ENCODE measurements at regions not wholly inside any gene's neighbourhood (a gene's known extent, or its start where the extent isn't known, plus 50 kb on each side); places are given as distances from the start of the nearest gene placed in this dataset.
"Not testable (repeated sequence)": the region's sequence is repeated elsewhere in the genome, so short reads cannot be mapped to it uniquely, and the experiment has no call there.

DNA sequence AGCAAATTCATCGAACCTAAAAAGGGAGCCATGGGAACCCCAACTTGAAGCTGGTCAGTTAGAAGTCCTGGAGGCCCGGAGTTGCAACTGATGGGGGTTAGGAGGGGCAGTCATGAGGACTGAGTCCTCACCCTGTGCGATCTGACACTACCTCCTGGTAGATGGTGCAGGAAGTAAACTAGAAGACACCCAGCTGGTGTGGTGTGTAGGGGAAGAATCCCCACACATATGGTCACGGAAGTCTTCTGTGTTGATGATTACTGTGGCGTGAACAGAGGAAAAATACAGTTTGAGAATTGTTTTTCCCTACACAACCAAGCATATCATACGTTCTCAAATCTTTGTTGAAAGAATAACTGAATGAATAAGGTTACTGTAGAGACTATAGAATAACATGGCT, 164.6 kb upstream of the KCTD7 start:
- H3K27me3 ChIP-seq (ENCODE audit: control insufficient read depth in 1 of 2, insufficient read depth in 2 of 2, low read length in 1 of 2) = no peaks in the 10 kb centered on the region
- H3K4me3 ChIP-seq (ENCODE audit: low read length in 2 of 2) = no peak overlapping the region
- ATAC-seq (ENCODE audit: low FRiP score) (no peak), DNase-seq (no peak)
- no peaks in the 10 kb centered on the region for H3K4me1 ChIP-seq (ENCODE audit: control insufficient read depth in 1 of 2, insufficient read depth in 2 of 2, low read length in 2 of 2)
- no peaks in the 10 kb centered on the region for H3K9me3 ChIP-seq (ENCODE audit: control insufficient read depth, low read length)
- intact Hi-C loops (cut with DNase I) = no loop called here
- H3K27ac ChIP-seq (ENCODE audit: low read depth in 1 of 2, low read length in 2 of 2) = no peak overlapping the region
- 95 to 99% methylated on average over 6 of the region's 6 CpGs for WGBS, 2 donors
- no peaks in the 10 kb centered on the region for H3K36me3 ChIP-seq (ENCODE audit: control insufficient read depth in 1 of 2, insufficient read depth in 2 of 2, low read length in 1 of 2)

DNA sequence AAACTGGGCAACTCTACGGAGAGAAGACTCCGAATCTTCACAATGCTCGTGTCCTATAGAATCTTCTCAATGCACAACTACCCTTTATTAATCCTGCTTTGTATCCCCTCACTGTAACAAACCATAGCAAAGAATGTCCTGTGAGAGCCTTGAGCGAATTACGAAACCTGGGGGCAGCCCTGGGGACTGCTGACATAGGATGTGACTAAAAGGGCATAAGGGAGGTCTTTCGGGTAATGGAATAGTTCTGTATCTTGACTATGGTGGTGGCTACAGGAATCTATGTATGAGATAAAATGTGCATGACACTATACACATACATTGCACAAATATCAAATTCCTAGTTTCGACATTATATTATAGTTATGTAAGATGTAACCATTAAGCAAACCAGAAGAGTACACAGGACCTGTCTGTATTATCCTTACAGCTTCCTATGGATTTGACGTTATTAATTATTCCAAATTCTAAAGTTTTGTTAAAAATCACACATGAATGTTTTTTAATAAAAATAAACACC, 162.5 kb upstream of the KCTD7 start:
- intact Hi-C loops (cut with DNase I) = no loop called here
- H3K27me3 ChIP-seq (ENCODE audit: control insufficient read depth in 1 of 2, insufficient read depth in 2 of 2, low read length in 1 of 2) = no peaks in the 10 kb centered on the region
- H3K4me3 ChIP-seq (ENCODE audit: low read length in 2 of 2) = no peak overlapping the region
- no peaks in the 10 kb centered on the region for H3K9me3 ChIP-seq (ENCODE audit: control insufficient read depth, low read length)
- ATAC-seq (ENCODE audit: low FRiP score) = no peak
- DNase-seq = no peak
- no peaks in the 10 kb centered on the region for H3K36me3 ChIP-seq (ENCODE audit: control insufficient read depth in 1 of 2, insufficient read depth in 2 of 2, low read length in 1 of 2)
- no peaks in the 10 kb centered on the region for H3K4me1 ChIP-seq (ENCODE audit: control insufficient read depth in 1 of 2, insufficient read depth in 2 of 2, low read length in 2 of 2)
- WGBS, 2 donors = 95 to 96% methylated on average over 8 of the region's 8 CpGs
- H3K27ac ChIP-seq (ENCODE audit: low read depth in 1 of 2, low read length in 2 of 2) = no peak overlapping the region

DNA sequence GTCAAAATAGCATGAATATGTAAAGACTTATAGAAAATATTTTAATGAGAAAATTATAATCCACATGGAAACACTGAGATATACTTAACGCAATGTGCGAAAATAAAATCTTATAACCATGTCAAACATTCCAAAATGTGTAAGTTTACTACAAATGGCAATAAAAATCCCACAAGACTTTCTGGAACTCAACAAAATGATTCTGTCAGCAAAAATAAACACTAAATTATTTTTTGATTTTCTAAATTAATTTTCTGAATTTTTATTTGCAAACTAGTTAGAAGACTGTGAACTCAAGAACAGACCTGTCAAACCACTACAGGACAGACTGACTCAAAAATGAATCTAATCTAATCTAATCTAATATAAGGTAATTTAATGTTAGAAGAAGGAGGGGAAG, 160.8 kb upstream of the KCTD7 start:
- ATAC-seq (ENCODE audit: low FRiP score) = no peak
- 95 to 97% methylated on average over 2 of the region's 2 CpGs for WGBS, 2 donors

DNA sequence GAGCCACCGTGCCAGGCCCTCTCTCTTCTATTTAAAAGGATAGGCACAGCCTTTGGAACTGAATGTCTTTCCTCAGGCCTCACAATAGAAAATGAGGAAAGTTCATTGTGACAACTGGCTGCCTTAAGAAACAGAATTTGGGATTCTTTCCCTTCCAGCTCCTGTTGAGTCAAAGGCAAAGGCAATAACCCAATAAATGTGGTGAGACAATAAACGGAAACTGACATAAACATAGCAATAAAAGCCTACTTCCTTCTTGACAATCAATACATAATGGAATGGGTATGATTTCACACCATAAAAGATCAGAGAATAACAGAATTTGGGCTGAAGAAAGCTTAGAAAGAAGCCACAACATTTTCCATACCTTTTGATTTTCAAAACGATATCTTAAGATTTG, 155.6 kb upstream of the KCTD7 start:
- 92 to 96% methylated on average over 3 of the region's 3 CpGs for WGBS, 2 donors
- ATAC-seq (ENCODE audit: low FRiP score); H3K4me3 ChIP-seq (ENCODE audit: low read length in 2 of 2); DNase-seq; H3K27me3 ChIP-seq (ENCODE audit: control insufficient read depth in 1 of 2, insufficient read depth in 2 of 2, low read length in 1 of 2); H3K27ac ChIP-seq (ENCODE audit: low read depth in 1 of 2, low read length in 2 of 2); H3K4me1 ChIP-seq (ENCODE audit: control insufficient read depth in 1 of 2, insufficient read depth in 2 of 2, low read length in 2 of 2); H3K9me3 ChIP-seq (ENCODE audit: control insufficient read depth, low read length); H3K36me3 ChIP-seq (ENCODE audit: control insufficient read depth in 1 of 2, insufficient read depth in 2 of 2, low read length in 1 of 2); intact Hi-C loops (cut with DNase I): not testable (repeated sequence)

More for the DNA sequence above, 160.8 kb upstream of the KCTD7 start:
- Histone ChIP-seq H3K27ac (ENCODE audit: low read depth in 1 of 2, low read length in 2 of 2) (no peak overlapping the region), H3K36me3 (ENCODE audit: control insufficient read depth in 1 of 2, insufficient read depth in 2 of 2, low read length in 1 of 2) (no peaks in the 10 kb centered on the region), H3K9me3 (ENCODE audit: control insufficient read depth, low read length) (no peaks in the 10 kb centered on the region), H3K4me3 (ENCODE audit: low read length in 2 of 2) (no peak overlapping the region), H3K4me1 (ENCODE audit: control insufficient read depth in 1 of 2, insufficient read depth in 2 of 2, low read length in 2 of 2) (no peaks in the 10 kb centered on the region), H3K27me3 (ENCODE audit: control insufficient read depth in 1 of 2, insufficient read depth in 2 of 2, low read length in 1 of 2) (no peaks in the 10 kb centered on the region)
- DNase-seq = no peak
- intact Hi-C loops (cut with DNase I) = no loop called here

DNA sequence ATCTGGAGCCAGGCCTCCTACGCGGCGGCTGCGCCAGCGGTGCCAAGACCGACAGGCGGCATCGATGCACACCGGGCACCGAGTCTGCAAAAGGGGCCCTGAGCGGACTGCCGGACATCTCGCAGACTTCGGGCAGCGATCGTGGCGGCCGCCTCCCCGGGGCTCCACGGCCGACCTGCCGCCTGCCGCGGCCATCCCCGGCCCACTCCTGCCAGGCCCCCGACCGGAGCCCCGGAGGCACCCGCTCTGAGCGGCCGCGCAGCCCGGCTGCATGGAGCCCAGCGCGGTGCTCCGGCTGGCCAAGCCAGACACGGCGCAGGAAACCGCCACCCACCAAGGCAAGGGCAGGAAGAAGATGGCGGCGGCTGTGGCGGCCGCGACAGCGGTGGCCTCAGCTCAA, 154.2 kb upstream of the KCTD7 start:
- no peaks in the 10 kb centered on the region for H3K27me3 ChIP-seq (ENCODE audit: control insufficient read depth in 1 of 2, insufficient read depth in 2 of 2, low read length in 1 of 2)
- H3K36me3 ChIP-seq (ENCODE audit: control insufficient read depth in 1 of 2, insufficient read depth in 2 of 2, low read length in 1 of 2) = no peaks in the 10 kb centered on the region
- no peak overlapping the region for H3K4me3 ChIP-seq (ENCODE audit: low read length in 2 of 2)
- no peaks in the 10 kb centered on the region for H3K4me1 ChIP-seq (ENCODE audit: control insufficient read depth in 1 of 2, insufficient read depth in 2 of 2, low read length in 2 of 2)
- ATAC-seq (ENCODE audit: low FRiP score) (no peak), DNase-seq (no peak)
- intact Hi-C loops (cut with DNase I) = loop anchor here in 1 of 2 donors (2.0 kb wide), 1 partner anchor 114 kb away; no protein-coding TSS in a partner anchor
- 96% methylated on average over 43 to 45 of the region's 45 CpGs for WGBS, 2 donors
- H3K9me3 ChIP-seq (ENCODE audit: control insufficient read depth, low read length) = no peaks in the 10 kb centered on the region
- H3K27ac ChIP-seq (ENCODE audit: low read depth in 1 of 2, low read length in 2 of 2) = no peak overlapping the region

DNA sequence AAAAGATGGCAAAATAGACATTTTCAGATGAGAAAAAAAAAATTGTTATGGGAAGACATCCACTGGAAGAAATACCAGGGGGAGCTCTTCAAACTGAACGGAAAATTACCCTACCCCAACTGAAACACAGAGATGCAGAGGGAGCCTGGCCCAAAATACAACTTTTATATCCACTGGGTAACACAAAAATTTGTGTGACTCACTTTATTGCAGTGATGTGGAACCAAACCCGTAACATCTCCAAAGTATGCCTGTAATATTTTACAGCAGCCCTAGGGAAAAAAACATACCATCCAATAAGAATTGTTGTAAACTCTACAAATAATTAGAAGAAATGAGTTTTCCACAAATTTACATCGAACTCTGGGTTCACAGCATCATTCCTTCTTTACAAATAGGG, 152.6 kb upstream of the KCTD7 start:
- ATAC-seq (ENCODE audit: low FRiP score); H3K27ac ChIP-seq (ENCODE audit: low read depth in 1 of 2, low read length in 2 of 2); H3K4me3 ChIP-seq (ENCODE audit: low read length in 2 of 2); intact Hi-C loops (cut with DNase I); H3K9me3 ChIP-seq (ENCODE audit: control insufficient read depth, low read length); DNase-seq; H3K4me1 ChIP-seq (ENCODE audit: control insufficient read depth in 1 of 2, insufficient read depth in 2 of 2, low read length in 2 of 2); H3K27me3 ChIP-seq (ENCODE audit: control insufficient read depth in 1 of 2, insufficient read depth in 2 of 2, low read length in 1 of 2); H3K36me3 ChIP-seq (ENCODE audit: control insufficient read depth in 1 of 2, insufficient read depth in 2 of 2, low read length in 1 of 2): not testable (repeated sequence)
- WGBS, 2 donors = 91 to 94% methylated on average over 3 of the region's 3 CpGs

DNA sequence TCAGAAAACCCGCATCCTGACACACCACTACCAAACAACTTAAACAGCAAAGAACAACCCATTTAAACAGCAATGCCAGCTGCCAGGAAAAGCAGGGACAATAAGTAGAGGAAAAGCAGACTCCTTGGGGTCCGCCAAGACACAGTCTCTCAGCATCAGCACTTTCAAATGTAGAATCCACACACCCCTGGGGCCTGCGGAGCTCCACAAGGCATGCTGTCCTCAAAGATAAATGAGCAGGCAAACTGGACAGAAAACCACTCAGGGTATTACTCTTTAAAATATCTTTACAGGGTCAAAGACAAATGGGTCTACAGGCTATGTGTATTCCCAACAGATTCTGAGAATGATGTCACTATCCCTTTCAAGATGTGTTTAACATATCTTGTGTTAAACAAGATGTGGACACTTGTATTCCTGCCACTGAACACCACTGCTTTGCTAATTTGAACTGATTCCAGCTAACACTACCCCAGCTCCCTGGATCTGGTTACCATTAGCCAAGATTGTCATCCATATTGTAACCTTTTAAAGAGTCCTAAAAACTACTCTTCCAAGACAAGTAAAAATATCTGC, 150.8 kb upstream of the KCTD7 start:
- WGBS, 2 donors = 69 to 82% methylated on average over 3 of the region's 3 CpGs
- H3K9me3 ChIP-seq (ENCODE audit: control insufficient read depth, low read length); H3K4me1 ChIP-seq (ENCODE audit: control insufficient read depth in 1 of 2, insufficient read depth in 2 of 2, low read length in 2 of 2); H3K36me3 ChIP-seq (ENCODE audit: control insufficient read depth in 1 of 2, insufficient read depth in 2 of 2, low read length in 1 of 2); ATAC-seq (ENCODE audit: low FRiP score); H3K4me3 ChIP-seq (ENCODE audit: low read length in 2 of 2); DNase-seq; H3K27me3 ChIP-seq (ENCODE audit: control insufficient read depth in 1 of 2, insufficient read depth in 2 of 2, low read length in 1 of 2); intact Hi-C loops (cut with DNase I); H3K27ac ChIP-seq (ENCODE audit: low read depth in 1 of 2, low read length in 2 of 2): not testable (repeated sequence)

DNA sequence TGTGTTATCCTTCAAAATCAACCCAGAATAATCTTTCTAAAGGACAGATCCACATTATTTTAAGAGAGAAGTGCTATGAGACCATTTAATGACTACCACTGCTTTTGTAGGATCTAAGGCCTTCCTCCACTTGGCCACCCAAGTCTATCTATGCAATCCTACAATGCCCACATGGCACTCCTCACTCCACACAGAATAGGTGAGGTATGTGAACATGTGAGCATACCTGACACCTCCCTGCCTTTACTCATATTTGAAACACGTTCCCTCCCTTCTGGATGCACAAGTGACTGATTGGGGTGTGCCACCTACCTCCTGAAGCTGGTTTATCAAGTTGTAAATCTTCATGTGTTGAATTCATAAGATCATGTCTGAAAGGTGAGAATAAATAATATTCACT, 147.5 kb upstream of the KCTD7 start:
- H3K27me3 ChIP-seq (ENCODE audit: control insufficient read depth in 1 of 2, insufficient read depth in 2 of 2, low read length in 1 of 2); H3K4me3 ChIP-seq (ENCODE audit: low read length in 2 of 2); H3K27ac ChIP-seq (ENCODE audit: low read depth in 1 of 2, low read length in 2 of 2); DNase-seq; H3K9me3 ChIP-seq (ENCODE audit: control insufficient read depth, low read length); H3K36me3 ChIP-seq (ENCODE audit: control insufficient read depth in 1 of 2, insufficient read depth in 2 of 2, low read length in 1 of 2); H3K4me1 ChIP-seq (ENCODE audit: control insufficient read depth in 1 of 2, insufficient read depth in 2 of 2, low read length in 2 of 2); intact Hi-C loops (cut with DNase I); ATAC-seq (ENCODE audit: low FRiP score): not testable (repeated sequence)
- 89 to 92% methylated on average over 1 of the region's 1 CpG for WGBS, 2 donors

DNA sequence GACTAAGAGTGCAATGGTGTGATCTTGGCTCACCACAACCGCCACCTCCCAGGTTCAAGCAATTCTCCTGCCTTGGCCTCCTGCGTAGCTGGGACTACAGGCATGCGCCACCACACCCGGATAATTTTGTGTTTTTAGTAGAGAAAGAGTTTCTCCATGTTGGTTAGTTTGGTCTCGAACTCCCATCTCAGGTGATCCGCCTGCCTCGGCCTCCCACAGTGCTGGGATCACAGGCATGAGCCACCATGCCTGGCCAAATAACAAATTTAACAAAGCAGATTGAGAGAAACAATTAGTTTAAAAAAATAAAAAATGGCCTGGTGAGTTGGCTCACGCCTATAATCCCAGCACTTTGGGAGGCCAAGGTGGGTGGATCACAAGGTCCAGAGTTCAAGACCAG, 139.6 kb upstream of the KCTD7 start:
- WGBS, 2 donors = 97 to 98% methylated on average over 8 of the region's 8 CpGs
- H3K4me1 ChIP-seq (ENCODE audit: control insufficient read depth in 1 of 2, insufficient read depth in 2 of 2, low read length in 2 of 2); H3K27me3 ChIP-seq (ENCODE audit: control insufficient read depth in 1 of 2, insufficient read depth in 2 of 2, low read length in 1 of 2); intact Hi-C loops (cut with DNase I); H3K36me3 ChIP-seq (ENCODE audit: control insufficient read depth in 1 of 2, insufficient read depth in 2 of 2, low read length in 1 of 2); H3K9me3 ChIP-seq (ENCODE audit: control insufficient read depth, low read length); ATAC-seq (ENCODE audit: low FRiP score); H3K27ac ChIP-seq (ENCODE audit: low read depth in 1 of 2, low read length in 2 of 2); H3K4me3 ChIP-seq (ENCODE audit: low read length in 2 of 2): not testable (repeated sequence)
- peak in 1 of 2 donors; percentile 51 for DNase-seq
